ENCODE measurements at regions not wholly inside any gene's neighbourhood (a gene's known extent, or its start where the extent isn't known, plus 50 kb on each side); places are given as distances from the start of the nearest gene placed in this dataset.

DNA sequence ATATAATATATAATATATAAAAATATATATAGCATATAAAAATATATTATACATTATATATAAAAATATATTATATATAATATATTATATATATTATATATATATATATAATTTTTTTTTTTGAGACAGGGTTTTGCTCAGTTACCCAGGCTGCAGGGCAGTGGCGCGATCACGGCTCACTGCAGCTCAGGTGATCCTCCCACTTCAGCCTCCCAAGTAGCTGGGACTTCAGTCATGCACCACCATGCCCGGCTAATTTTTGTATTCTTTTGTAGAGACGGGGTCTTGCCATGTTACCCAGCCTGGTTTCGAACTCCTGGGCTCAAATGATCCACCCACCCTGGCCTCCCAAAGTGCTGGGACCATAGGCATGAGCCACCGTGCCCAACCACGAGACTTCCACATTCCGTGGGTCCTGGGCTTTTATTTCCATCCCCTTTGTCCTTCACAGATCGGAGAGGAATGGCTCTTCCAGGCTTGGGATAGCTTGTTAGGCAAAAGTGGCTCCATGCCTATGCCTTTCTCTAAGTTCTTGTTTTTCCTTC lies 62.0 kb upstream of the IER5L start:
- no peak overlapping the region; the same call in 1 of the 2 replicates for H2AFZ ChIP-seq (ENCODE audit: low read depth, low read length)

DNA sequence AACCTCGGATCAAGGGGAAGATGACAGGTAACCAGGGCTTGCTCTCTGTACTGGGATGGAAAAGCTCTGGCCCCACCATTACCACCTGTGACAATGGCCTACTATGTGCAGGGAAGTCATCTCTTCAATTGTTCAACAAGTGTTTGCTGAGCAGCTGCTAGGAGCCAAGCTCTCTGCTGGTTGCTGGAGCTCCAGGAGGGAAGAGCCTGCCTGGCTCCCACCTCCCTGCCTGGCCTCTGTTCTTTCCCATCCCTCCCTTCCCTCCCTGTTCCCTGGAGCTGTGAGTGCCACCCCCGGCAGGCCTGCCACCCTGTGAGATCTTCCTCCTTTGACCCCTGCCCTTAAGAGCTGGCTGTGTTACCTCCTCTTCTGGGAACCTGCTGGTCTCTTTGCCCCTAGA lies 59.7 kb upstream of the IER5L start:
- TF ChIP-seq, protein P1, sequence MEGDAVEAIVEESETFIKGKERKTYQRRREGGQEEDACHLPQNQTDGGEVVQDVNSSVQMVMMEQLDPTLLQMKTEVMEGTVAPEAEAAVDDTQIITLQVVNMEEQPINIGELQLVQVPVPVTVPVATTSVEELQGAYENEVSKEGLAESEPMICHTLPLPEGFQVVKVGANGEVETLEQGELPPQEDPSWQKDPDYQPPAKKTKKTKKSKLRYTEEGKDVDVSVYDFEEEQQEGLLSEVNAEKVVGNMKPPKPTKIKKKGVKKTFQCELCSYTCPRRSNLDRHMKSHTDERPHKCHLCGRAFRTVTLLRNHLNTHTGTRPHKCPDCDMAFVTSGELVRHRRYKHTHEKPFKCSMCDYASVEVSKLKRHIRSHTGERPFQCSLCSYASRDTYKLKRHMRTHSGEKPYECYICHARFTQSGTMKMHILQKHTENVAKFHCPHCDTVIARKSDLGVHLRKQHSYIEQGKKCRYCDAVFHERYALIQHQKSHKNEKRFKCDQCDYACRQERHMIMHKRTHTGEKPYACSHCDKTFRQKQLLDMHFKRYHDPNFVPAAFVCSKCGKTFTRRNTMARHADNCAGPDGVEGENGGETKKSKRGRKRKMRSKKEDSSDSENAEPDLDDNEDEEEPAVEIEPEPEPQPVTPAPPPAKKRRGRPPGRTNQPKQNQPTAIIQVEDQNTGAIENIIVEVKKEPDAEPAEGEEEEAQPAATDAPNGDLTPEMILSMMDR (IDR thresholded peaks at IDR 0.05; ENCODE audit: low read depth, low read length): no peak
- no peak for TF ChIP-seq EZH2phosphoT487 (IDR thresholded peaks at IDR 0.05; ENCODE audit: low read depth)
- H3K4me2 ChIP-seq (ENCODE audit: low read length): no peak overlapping the region
- H3K36me3 ChIP-seq (replicated peaks; ENCODE audit: low read depth, low read length): no peaks in the 10 kb centered on the region
- H2AFZ ChIP-seq (ENCODE audit: low read depth, low read length): no peak overlapping the region
- H4K20me1 ChIP-seq (ENCODE audit: insufficient read depth, low read length): no peaks in the 10 kb centered on the region
- no peaks in the 10 kb centered on the region for H3K79me2 ChIP-seq (ENCODE audit: low read length)
- no peak overlapping the region for H3K27ac ChIP-seq (ENCODE audit: low read length)
- H3K27me3 ChIP-seq (ENCODE audit: low read depth, low read length): peaks cover 26% of the 10 kb centered on the region
- H3K4me1 ChIP-seq (ENCODE audit: low read length): peaks cover 5% of the 10 kb centered on the region; the same call in 1 of the 2 replicates
- H3K4me3 ChIP-seq (ENCODE audit: low read length): no peak overlapping the region
- no peak overlapping the region for H3K9ac ChIP-seq (ENCODE audit: low read length)
- no peaks in the 10 kb centered on the region for H3K9me3 ChIP-seq (ENCODE audit: insufficient read depth, low read length)

More for the DNA sequence above, 62.0 kb upstream of the IER5L start:
- Histone ChIP-seq H3K9ac (ENCODE audit: low read length) (no peak overlapping the region), H3K36me3 (replicated peaks; ENCODE audit: low read depth, low read length) (no peaks in the 10 kb centered on the region), H3K9me3 (ENCODE audit: insufficient read depth, low read length) (no peaks in the 10 kb centered on the region), H3K27ac (ENCODE audit: low read length) (no peak overlapping the region), H4K20me1 (ENCODE audit: insufficient read depth, low read length) (no peaks in the 10 kb centered on the region), H3K4me2 (ENCODE audit: low read length) (no peak overlapping the region), H3K4me3 (ENCODE audit: low read length) (no peak overlapping the region), H3K79me2 (ENCODE audit: low read length) (no peaks in the 10 kb centered on the region), H3K27me3 (ENCODE audit: low read depth, low read length) (peaks cover 26% of the 10 kb centered on the region), H3K4me1 (ENCODE audit: low read length) (peaks cover 5% of the 10 kb centered on the region; the same call in 1 of the 2 replicates)
- no peak for TF ChIP-seq EZH2phosphoT487 (IDR thresholded peaks at IDR 0.05; ENCODE audit: low read depth)
- TF ChIP-seq, protein P1 (IDR thresholded peaks at IDR 0.05; ENCODE audit: low read depth, low read length): no peak

DNA sequence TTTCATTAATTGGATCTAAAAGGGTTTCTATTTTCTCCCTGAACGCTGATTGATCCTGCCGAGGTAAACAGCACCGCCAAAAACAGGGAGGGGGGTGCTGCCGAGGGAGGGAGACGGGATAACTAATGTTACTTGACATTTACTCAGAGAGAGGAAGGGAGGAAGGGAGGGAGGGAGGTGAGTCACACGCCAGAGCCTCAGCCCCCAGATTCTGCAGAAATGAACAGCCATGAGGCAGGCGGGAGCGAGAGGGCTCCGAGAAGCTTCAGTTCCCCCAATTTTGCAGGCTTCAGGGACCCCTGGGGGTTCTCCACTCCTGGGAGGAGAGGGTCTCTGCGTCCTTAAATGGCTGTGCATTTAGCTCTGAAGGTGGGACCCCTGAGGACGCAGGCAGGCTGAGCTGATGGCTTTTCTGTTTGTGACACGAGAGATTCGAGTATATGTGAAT lies 59.1 kb upstream of the IER5L start:
- Histone ChIP-seq H3K79me2 (ENCODE audit: low read length) (no peaks in the 10 kb centered on the region), H4K20me1 (ENCODE audit: insufficient read depth, low read length) (no peaks in the 10 kb centered on the region), H3K4me1 (ENCODE audit: low read length) (peaks cover 5% of the 10 kb centered on the region; the same call in 1 of the 2 replicates), H3K36me3 (replicated peaks; ENCODE audit: low read depth, low read length) (no peaks in the 10 kb centered on the region), H3K27me3 (ENCODE audit: low read depth, low read length) (peaks cover 26% of the 10 kb centered on the region), H3K9ac (ENCODE audit: low read length) (no peak overlapping the region), H3K4me2 (ENCODE audit: low read length) (peak overlapping the region; percentile 10; the same call in 1 of the 2 replicates), H2AFZ (ENCODE audit: low read depth, low read length) (0 out of 2 replicates have a peak overlapping the region, but pooled peaks have one; percentile 29), H3K27ac (ENCODE audit: low read length) (no peak overlapping the region), H3K4me3 (ENCODE audit: low read length) (0 out of 2 replicates have a peak overlapping the region, but pooled peaks have one; percentile 10), H3K9me3 (ENCODE audit: insufficient read depth, low read length) (no peaks in the 10 kb centered on the region)
- TF ChIP-seq EZH2phosphoT487 (IDR thresholded peaks at IDR 0.05; ENCODE audit: low read depth): no peak
- TF ChIP-seq, protein P1 (IDR thresholded peaks at IDR 0.05; ENCODE audit: low read depth, low read length): no peak

DNA sequence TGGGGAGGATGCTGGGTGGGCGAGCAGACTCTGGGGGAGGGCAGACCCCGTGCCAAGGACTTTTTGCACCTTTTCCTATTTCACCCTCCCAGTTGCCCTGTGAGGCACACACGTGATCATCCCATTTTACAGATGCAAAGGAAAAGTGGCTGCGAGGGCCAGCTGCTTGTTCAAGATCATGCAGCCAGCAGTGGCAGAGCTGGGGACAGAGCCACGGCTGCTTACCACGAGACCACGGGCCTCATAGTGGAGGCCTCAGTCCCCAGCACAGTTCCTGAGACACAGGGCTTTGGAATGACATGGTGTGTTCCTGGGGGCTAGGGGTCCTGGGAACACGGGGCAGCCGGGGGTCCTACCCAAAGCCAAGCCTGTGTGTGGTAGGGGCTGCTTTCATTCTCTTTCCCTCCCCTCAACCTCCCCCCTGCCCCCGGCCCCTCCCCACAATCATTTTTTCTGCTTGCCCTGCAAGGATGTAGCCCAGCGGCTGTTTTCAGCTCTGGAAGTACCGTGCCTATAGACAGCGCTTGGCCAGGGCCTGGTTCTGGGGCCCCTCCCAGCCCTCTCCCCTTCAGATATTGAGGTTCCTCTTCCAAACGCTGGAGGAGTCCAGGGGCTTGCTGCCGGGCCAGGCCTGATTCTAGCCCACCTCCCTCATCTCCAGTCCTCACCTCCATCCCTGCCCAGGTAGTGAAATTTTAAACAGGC lies 58.5 kb upstream of the IER5L start:
- Histone ChIP-seq H3K27ac (ENCODE audit: low read length) (no peak overlapping the region), H3K36me3 (replicated peaks; ENCODE audit: low read depth, low read length) (no peaks in the 10 kb centered on the region), H3K79me2 (ENCODE audit: low read length) (no peaks in the 10 kb centered on the region), H3K4me1 (ENCODE audit: low read length) (peaks cover 5% of the 10 kb centered on the region; the same call in 1 of the 2 replicates), H3K27me3 (ENCODE audit: low read depth, low read length) (peaks cover 30% of the 10 kb centered on the region), H3K9ac (ENCODE audit: low read length) (no peak overlapping the region), H3K9me3 (ENCODE audit: insufficient read depth, low read length) (no peaks in the 10 kb centered on the region), H3K4me2 (ENCODE audit: low read length) (peak overlapping the region; percentile 10; the same call in 1 of the 2 replicates), H2AFZ (ENCODE audit: low read depth, low read length) (0 out of 2 replicates have a peak overlapping the region, but pooled peaks have one; percentile 29), H3K4me3 (ENCODE audit: low read length) (no peak overlapping the region), H4K20me1 (ENCODE audit: insufficient read depth, low read length) (no peaks in the 10 kb centered on the region)
- no peak for TF ChIP-seq EZH2phosphoT487 (IDR thresholded peaks at IDR 0.05; ENCODE audit: low read depth)
- TF ChIP-seq, protein P1 (IDR thresholded peaks at IDR 0.05; ENCODE audit: low read depth, low read length): no peak
